ENCODE measurements at regions not wholly inside any gene's neighbourhood (a gene's known extent, or its start where the extent isn't known, plus 50 kb on each side); places are given as distances from the start of the nearest gene placed in this dataset.

- no peak overlapping the region for H3K27ac ChIP-seq
- DNase-seq (ENCODE audit: low read depth, low spot score), result no peak
Observed at GRCh38 chr11:128334311-128335044, 252.9 kb downstream of the ETS1 start.

GRCh38 chr11:128331317-128331716 is 256.0 kb downstream of the ETS1 start:
- no peak overlapping the region for H3K27ac ChIP-seq

GRCh38 chr11:128330203-128330602 is 257.2 kb downstream of the ETS1 start:
- no peak overlapping the region for H3K27ac ChIP-seq
- DNase-seq (ENCODE audit: low read depth, low spot score), result no peak

More at GRCh38 chr11:128331317-128331716, 256.0 kb downstream of the ETS1 start:
- no peak for DNase-seq (ENCODE audit: low read depth, low spot score)

GRCh38 chr11:128328955-128329551 is 258.3 kb downstream of the ETS1 start:
- no peak overlapping the region for H3K27ac ChIP-seq
- no peak for DNase-seq (ENCODE audit: low read depth, low spot score)

- no peak for DNase-seq (ENCODE audit: low read depth, low spot score)
- H3K27ac ChIP-seq, result no peak overlapping the region
Observed at GRCh38 chr11:128327274-128327673, 260.1 kb downstream of the ETS1 start.

GRCh38 chr11:128326791-128327190 is 260.6 kb downstream of the ETS1 start:
- no peak overlapping the region for H3K27ac ChIP-seq
- no peak for DNase-seq (ENCODE audit: low read depth, low spot score)

GRCh38 chr11:128324531-128325141 is 262.7 kb downstream of the ETS1 start:
- no peak overlapping the region for H3K27ac ChIP-seq
- no peak for DNase-seq (ENCODE audit: low read depth, low spot score)

- DNase-seq (ENCODE audit: low read depth, low spot score), result no peak
- no peak overlapping the region for H3K27ac ChIP-seq
Observed at GRCh38 chr11:128324051-128324481, 263.3 kb downstream of the ETS1 start.

GRCh38 chr11:128323381-128323780 is 264.0 kb downstream of the ETS1 start:
- H3K27ac ChIP-seq, result no peak overlapping the region
- DNase-seq (ENCODE audit: low read depth, low spot score), result no peak

- H3K27ac ChIP-seq, result no peak overlapping the region
Observed at GRCh38 chr11:128318856-128319474, 268.4 kb downstream of the ETS1 start.

GRCh38 chr11:128316541-128317227 is 270.7 kb downstream of the ETS1 start:
- no peak for DNase-seq (ENCODE audit: low read depth, low spot score)

More at GRCh38 chr11:128318856-128319474, 268.4 kb downstream of the ETS1 start:
- no peak for DNase-seq (ENCODE audit: low read depth, low spot score)

GRCh38 chr11:128315933-128316332 is 271.4 kb downstream of the ETS1 start:
- no peak overlapping the region for H3K27ac ChIP-seq
- DNase-seq (ENCODE audit: low read depth, low spot score), result no peak

More at GRCh38 chr11:128316541-128317227, 270.7 kb downstream of the ETS1 start:
- no peak overlapping the region for H3K27ac ChIP-seq

GRCh38 chr11:128313931-128314330 is 273.4 kb downstream of the ETS1 start:
- no peak overlapping the region for H3K27ac ChIP-seq
- no peak for DNase-seq (ENCODE audit: low read depth, low spot score)

- H3K27ac ChIP-seq, result no peak overlapping the region
- no peak for DNase-seq (ENCODE audit: low read depth, low spot score)
Observed at GRCh38 chr11:128311742-128312719, 275.3 kb downstream of the ETS1 start.

GRCh38 chr11:128310676-128311445 is 276.5 kb downstream of the ETS1 start:
- no peak for DNase-seq (ENCODE audit: low read depth, low spot score)
- no peak overlapping the region for H3K27ac ChIP-seq

GRCh38 chr11:128310005-128310404 is 277.4 kb downstream of the ETS1 start:
- DNase-seq (ENCODE audit: low read depth, low spot score), result no peak
- H3K27ac ChIP-seq, result no peak overlapping the region

- no peak for DNase-seq (ENCODE audit: low read depth, low spot score)
- no peak overlapping the region for H3K27ac ChIP-seq
Observed at GRCh38 chr11:128308794-128309193, 278.6 kb downstream of the ETS1 start.

GRCh38 chr11:128305588-128305987 is 281.8 kb downstream of the ETS1 start:
- H3K27ac ChIP-seq, result no peak overlapping the region
- no peak for DNase-seq (ENCODE audit: low read depth, low spot score)

Measured in epithelial cell of prostate (primary cell).